ENCODE measurements at regions not wholly inside any gene's neighbourhood (a gene's known extent, or its start where the extent isn't known, plus 50 kb on each side); places are given as distances from the start of the nearest gene placed in this dataset.
"Not testable (repeated sequence)": the region's sequence is repeated elsewhere in the genome, so short reads cannot be mapped to it uniquely, and the experiment has no call there.

DNA sequence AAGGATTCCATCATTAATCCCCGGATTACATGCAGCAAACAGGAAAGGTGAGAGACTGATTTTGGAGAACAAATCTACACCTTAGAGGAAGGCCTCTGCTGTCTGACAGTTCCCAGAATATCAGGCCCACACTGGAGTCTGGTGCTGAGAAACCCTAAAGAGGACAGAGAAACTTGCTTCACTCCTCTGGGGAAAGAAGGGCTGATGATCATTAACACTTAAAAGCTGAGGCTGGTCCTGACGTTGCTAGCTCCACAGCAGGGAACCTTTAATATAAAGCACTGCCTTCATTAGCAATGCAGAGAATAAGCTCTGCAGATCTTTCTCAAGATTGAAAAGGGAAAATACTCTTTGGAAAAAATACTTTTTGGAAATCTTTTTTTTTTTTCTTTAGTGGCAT lies 1472.4 kb upstream of the GOT2 start:
- intact Hi-C loops (cut with DNase I; ENCODE audit: low total_unique reads): no loop called here
- Histone ChIP-seq H3K4me1 (no peaks in the 10 kb centered on the region), H3K27ac (no peak overlapping the region), H3K27me3 (no peaks in the 10 kb centered on the region), H3K9me3 (peaks cover 0 to 4% (median 0%) of the 10 kb centered on the region in 4 donors), H3K4me3 (no peak overlapping the region), H3K36me3 (no peaks in the 10 kb centered on the region)
- no peak for DNase-seq
- TF ChIP-seq POLR2AphosphoS5 (IDR thresholded peaks at IDR 0.05) (no peak), POLR2A (IDR thresholded peaks at IDR 0.05) (no peak), EP300 (IDR thresholded peaks at IDR 0.05) (no peak)
- TF ChIP-seq, protein P1, sequence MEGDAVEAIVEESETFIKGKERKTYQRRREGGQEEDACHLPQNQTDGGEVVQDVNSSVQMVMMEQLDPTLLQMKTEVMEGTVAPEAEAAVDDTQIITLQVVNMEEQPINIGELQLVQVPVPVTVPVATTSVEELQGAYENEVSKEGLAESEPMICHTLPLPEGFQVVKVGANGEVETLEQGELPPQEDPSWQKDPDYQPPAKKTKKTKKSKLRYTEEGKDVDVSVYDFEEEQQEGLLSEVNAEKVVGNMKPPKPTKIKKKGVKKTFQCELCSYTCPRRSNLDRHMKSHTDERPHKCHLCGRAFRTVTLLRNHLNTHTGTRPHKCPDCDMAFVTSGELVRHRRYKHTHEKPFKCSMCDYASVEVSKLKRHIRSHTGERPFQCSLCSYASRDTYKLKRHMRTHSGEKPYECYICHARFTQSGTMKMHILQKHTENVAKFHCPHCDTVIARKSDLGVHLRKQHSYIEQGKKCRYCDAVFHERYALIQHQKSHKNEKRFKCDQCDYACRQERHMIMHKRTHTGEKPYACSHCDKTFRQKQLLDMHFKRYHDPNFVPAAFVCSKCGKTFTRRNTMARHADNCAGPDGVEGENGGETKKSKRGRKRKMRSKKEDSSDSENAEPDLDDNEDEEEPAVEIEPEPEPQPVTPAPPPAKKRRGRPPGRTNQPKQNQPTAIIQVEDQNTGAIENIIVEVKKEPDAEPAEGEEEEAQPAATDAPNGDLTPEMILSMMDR (IDR thresholded peaks at IDR 0.05): no peak
- WGBS, 5 donors: 61 to 69% (median 65%) methylated on average over 2 of the region's 2 CpGs

DNA sequence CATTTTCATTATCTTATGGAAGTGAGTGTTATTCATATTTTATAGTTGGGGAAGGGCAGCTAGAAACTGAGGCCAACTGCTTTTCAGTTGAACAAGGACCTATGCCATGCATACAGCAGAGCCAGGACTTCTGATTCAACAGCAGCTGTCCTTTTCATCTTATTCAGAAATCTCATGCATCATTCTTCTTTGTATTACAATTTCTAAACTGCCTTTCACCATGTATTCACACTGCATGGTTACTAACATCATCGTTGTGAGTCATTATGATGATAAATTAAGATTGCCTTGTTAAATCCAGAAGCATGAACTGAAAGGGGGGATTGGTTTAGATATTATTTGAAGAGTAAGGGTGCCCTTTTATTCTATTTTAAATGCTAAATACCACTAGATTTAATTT lies 1470.1 kb upstream of the GOT2 start:
- Histone ChIP-seq H3K27me3 (no peaks in the 10 kb centered on the region), H3K4me3 (no peak overlapping the region), H3K4me1 (no peaks in the 10 kb centered on the region), H3K27ac (no peak overlapping the region), H3K9me3 (no peaks in the 10 kb centered on the region), H3K36me3 (no peaks in the 10 kb centered on the region)
- TF ChIP-seq POLR2A (IDR thresholded peaks at IDR 0.05) (no peak), POLR2AphosphoS5 (IDR thresholded peaks at IDR 0.05) (no peak), EP300 (IDR thresholded peaks at IDR 0.05) (no peak)
- TF ChIP-seq, protein P1 (IDR thresholded peaks at IDR 0.05): no peak
- peak in 1 of 2 donors; percentile 3 for DNase-seq
- 63 to 71% (median 68%) methylated on average over 1 of the region's 1 CpG for WGBS, 5 donors
- intact Hi-C loops (cut with DNase I; ENCODE audit: low total_unique reads): no loop called here

DNA sequence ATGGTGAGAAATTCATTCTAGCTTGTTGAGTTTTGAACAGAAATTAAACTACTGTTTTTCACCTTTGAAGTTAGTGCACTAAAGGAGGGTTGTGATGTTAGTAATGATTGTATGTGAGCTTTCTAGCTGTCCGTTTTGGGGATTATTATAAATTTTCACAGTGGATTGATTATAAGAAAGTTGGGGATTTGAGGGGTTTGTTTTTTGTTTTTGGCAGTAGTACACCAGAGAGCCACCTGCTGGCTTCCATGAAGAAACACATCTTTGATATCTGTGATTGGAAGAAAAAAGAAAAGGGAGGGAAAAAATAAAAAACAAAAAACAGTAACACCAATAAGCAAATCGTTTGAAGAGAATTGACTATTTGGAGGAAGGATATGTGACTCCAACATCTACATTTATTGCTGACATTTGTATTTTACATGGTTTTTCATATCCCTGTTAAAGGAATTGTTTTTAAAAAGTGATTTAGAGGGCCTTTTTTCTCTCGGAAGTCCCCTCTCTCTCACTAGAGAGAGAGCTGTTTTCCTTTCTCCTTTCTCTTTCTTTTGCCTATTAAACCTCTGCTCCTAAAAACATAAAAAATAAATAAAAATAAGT lies 1469.5 kb upstream of the GOT2 start:
- no peaks in the 10 kb centered on the region for H3K27me3 ChIP-seq
- no peaks in the 10 kb centered on the region for H3K9me3 ChIP-seq
- no peak overlapping the region for H3K27ac ChIP-seq
- intact Hi-C loops (cut with DNase I; ENCODE audit: low total_unique reads): no loop called here
- peak in 1 of 2 donors; percentile 28 for DNase-seq
- no peaks in the 10 kb centered on the region for H3K36me3 ChIP-seq
- H3K4me1 ChIP-seq: no peaks in the 10 kb centered on the region
- 31 to 39% (median 37%) methylated on average over 3 of the region's 3 CpGs for WGBS, 5 donors
- no peak overlapping the region for H3K4me3 ChIP-seq
- TF ChIP-seq, protein P1 (IDR thresholded peaks at IDR 0.05): no peak
- no peak for TF ChIP-seq POLR2A (IDR thresholded peaks at IDR 0.05)

DNA sequence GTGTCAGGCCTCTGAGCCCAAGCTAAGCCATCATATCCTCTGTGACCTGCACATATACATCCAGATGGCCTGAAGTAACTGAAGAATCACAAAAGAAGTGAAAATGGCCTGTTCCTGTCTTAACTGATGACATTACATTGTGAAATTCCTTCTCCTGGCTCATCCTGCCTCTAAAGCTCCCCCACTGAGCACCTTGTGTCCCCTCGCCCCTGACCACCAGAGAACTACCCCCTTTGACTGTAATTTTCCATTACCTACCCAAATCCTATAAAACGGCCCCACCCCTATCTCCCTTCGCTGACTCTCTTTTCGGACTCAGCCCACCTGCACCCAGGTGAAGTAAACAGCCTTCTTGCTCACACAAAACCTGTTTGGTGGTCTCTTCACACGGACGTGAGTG lies 1466.6 kb upstream of the GOT2 start:
- H3K9me3 ChIP-seq; H3K4me3 ChIP-seq; DNase-seq; H3K36me3 ChIP-seq; H3K27ac ChIP-seq; H3K27me3 ChIP-seq; H3K4me1 ChIP-seq; intact Hi-C loops (cut with DNase I; ENCODE audit: low total_unique reads): not testable (repeated sequence)
- 64 to 81% (median 77%) methylated on average over 6 of the region's 6 CpGs for WGBS, 5 donors

DNA sequence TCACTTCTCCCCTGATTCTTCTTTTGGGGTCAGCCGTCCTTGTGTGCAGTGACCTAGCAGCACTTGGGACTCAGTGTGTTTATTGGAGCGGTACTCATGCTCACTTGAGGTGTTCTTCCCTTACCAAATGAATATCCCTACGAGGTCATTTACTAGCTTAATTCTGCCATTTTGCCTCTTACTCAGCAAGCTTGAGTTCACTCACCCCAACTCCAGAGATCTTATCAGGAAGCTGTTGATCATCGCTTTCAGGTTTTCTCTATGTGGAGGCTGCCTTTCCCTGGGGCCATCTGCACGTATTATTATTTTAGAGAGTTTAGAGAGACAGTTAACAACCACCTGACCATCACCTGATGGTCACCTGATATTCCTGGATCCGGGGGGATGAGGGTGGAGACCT lies 1466.0 kb upstream of the GOT2 start:
- Histone ChIP-seq H3K9me3 (no peaks in the 10 kb centered on the region), H3K4me3 (no peak overlapping the region), H3K4me1 (no peaks in the 10 kb centered on the region), H3K36me3 (no peaks in the 10 kb centered on the region), H3K27ac (no peak overlapping the region), H3K27me3 (no peaks in the 10 kb centered on the region)
- no peak for TF ChIP-seq POLR2AphosphoS5 (IDR thresholded peaks at IDR 0.05)
- no peak for TF ChIP-seq EP300 (IDR thresholded peaks at IDR 0.05)
- TF ChIP-seq, protein P1 (IDR thresholded peaks at IDR 0.05): no peak
- no peak for TF ChIP-seq POLR2A (IDR thresholded peaks at IDR 0.05)
- 78 to 89% (median 84%) methylated on average over 6 of the region's 6 CpGs for WGBS, 5 donors
- DNase-seq: no peak
- intact Hi-C loops (cut with DNase I; ENCODE audit: low total_unique reads): no loop called here

All from stomach (tissue), 8 donors.